Osteoblast (primary cell): ENCODE measurements at regions not wholly inside any gene's neighbourhood (a gene's known extent, or its start where the extent isn't known, plus 50 kb on each side); places are given as distances from the start of the nearest gene placed in this dataset.

Experiments used
- DNase-seq: peaks from one replicate; pipeline ENCODE4 v3.0.0; 2011; ENCODE audit warnings: low spot score, mixed read lengths; ENCODE audit not compliant: insufficient read length; ENCODE audit errors: missing footprints
- H2AFZ ChIP-seq: 2 replicates; pipeline ENCODE4 v1.6.0; 2011; ENCODE audit warnings: mild to moderate bottlenecking, low read length
- H3K27ac ChIP-seq: 2 replicates; pipeline ENCODE4 v1.5.1; 2011; ENCODE audit warnings: mild to moderate bottlenecking, low read depth, low read length, moderate library complexity
- H3K27me3 ChIP-seq: 2 replicates; pipeline ENCODE4 v1.6.0; 2012; ENCODE audit warnings: mild to moderate bottlenecking, control low read depth, inconsistent platforms, low read length, moderate library complexity; ENCODE audit not compliant: insufficient read depth
- H3K36me3 ChIP-seq: 2 replicates; pipeline ENCODE4 v1.5.1; 2011; ENCODE audit warnings: mild to moderate bottlenecking, low read length, control low read depth, moderate library complexity; ENCODE audit not compliant: insufficient read depth
- H3K4me1 ChIP-seq: 2 replicates; pipeline ENCODE4 v1.5.1; 2011; ENCODE audit warnings: mild to moderate bottlenecking, low read length, control low read depth, moderate library complexity; ENCODE audit not compliant: insufficient read depth
- H3K4me2 ChIP-seq: 2 replicates; pipeline ENCODE4 v1.6.0; 2011; ENCODE audit warnings: mild to moderate bottlenecking, low read length; ENCODE audit not compliant: insufficient read depth
- H3K4me3 ChIP-seq: fragments of 200-600 bp; sonication (generic); 3 replicates; pipeline ENCODE4 v1.5.1; 2012; ENCODE audit warnings: mild to moderate bottlenecking, low read length, inconsistent platforms; ENCODE audit not compliant: insufficient read depth
- H3K79me2 ChIP-seq: 2 replicates; pipeline ENCODE4 v1.6.0; 2012; ENCODE audit warnings: mild to moderate bottlenecking, low read length, control low read depth, inconsistent platforms; ENCODE audit not compliant: insufficient read depth
- H3K9me3 ChIP-seq: 2 replicates; pipeline ENCODE4 v1.5.1; 2011; ENCODE audit warnings: low read depth, low read length, control low read depth
- H4K20me1 ChIP-seq: 2 replicates; pipeline ENCODE4 v1.6.0; 2012; ENCODE audit warnings: mild to moderate bottlenecking, low read length, control low read depth; ENCODE audit not compliant: insufficient read depth
- CTCF ChIP-seq: IDR thresholded peaks from 2 replicates; pipeline ENCODE4 v1.5.1; 2011; ENCODE audit warnings: mild to moderate bottlenecking, low read depth, low read length, moderate library complexity; ENCODE audit errors: extremely low read depth

DNA sequence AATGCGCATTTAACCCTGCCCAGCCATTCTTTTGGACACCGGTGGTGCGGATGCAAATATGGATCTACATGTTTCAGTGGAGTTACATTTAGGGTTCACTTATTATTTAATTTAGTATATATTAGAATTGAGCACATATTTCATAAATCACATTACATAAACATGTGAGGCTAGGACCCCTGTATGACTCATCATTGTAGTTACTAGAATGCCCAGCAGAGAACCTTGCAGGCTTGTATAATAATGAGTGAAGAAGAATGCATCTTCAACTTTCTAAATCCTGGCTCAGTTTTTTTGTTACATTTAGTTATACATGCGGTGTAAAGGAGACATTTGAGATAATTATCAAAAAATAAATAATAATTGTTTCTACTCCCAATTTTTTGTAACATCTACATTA lies 369.0 kb downstream of the ATP23 start:
- no peaks in the 10 kb centered on the region for H3K27me3 ChIP-seq
- peak; percentile 5 for TF ChIP-seq CTCF
- H3K79me2 ChIP-seq = no peaks in the 10 kb centered on the region
- DNase-seq = no peak
- no peak overlapping the region for H2AFZ ChIP-seq
- peaks cover 2% of the 10 kb centered on the region for H3K9me3 ChIP-seq
- H3K27ac ChIP-seq = peak overlapping the region; percentile 75
- H3K4me2 ChIP-seq = peak overlapping the region; percentile 6
- no peaks in the 10 kb centered on the region for H3K36me3 ChIP-seq
- no peak overlapping the region for H3K4me3 ChIP-seq
- H3K4me1 ChIP-seq = peaks cover 43% of the 10 kb centered on the region
- H4K20me1 ChIP-seq = no peaks in the 10 kb centered on the region

DNA sequence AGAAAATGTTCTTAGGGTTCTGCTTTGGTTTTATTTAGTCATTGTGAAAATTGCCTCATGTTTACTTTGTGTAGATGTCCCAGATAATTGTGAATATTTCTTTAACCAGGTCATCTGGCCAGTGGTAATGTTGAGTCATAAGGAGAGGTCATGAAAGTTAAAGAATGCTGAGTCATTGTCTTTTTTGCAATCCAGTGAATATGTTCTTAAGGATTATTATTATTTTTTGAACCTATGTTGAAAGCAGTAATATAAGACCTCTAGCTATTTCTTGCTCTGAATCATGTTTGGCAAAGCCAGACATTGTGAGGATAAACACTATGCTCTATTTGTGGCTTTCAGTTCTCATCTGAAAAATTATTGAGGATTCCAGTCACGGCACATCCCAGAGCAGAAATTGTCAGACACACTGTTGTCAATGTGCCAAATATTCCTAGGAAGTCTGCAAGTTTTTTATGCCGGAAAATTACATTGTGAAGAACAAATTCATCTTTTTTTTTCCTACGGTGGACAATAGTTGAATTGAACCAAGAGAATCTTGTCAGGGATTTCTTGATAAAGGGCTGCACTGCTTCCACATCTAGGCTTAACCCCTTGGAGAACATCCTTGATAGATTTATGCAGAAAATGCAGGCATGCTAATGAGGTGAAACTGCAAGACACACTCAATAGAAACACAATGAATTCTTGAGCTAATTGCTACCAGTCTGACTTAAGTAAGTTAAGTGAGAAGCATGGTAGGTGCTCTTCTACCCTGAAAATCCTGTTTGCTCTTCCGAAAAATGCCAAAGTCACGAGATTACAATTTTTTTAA lies 369.6 kb downstream of the ATP23 start:
- peak overlapping the region; percentile 11 for H3K4me2 ChIP-seq
- H3K79me2 ChIP-seq = no peaks in the 10 kb centered on the region
- no peaks in the 10 kb centered on the region for H3K27me3 ChIP-seq
- H3K27ac ChIP-seq = peak overlapping the region; percentile 82
- TF ChIP-seq CTCF = no peak
- H3K9me3 ChIP-seq = peaks cover 2% of the 10 kb centered on the region
- no peak overlapping the region for H2AFZ ChIP-seq
- peaks cover 43% of the 10 kb centered on the region for H3K4me1 ChIP-seq
- no peak overlapping the region for H3K4me3 ChIP-seq
- no peaks in the 10 kb centered on the region for H4K20me1 ChIP-seq
- H3K36me3 ChIP-seq = no peaks in the 10 kb centered on the region
- peak; percentile 90 for DNase-seq

DNA sequence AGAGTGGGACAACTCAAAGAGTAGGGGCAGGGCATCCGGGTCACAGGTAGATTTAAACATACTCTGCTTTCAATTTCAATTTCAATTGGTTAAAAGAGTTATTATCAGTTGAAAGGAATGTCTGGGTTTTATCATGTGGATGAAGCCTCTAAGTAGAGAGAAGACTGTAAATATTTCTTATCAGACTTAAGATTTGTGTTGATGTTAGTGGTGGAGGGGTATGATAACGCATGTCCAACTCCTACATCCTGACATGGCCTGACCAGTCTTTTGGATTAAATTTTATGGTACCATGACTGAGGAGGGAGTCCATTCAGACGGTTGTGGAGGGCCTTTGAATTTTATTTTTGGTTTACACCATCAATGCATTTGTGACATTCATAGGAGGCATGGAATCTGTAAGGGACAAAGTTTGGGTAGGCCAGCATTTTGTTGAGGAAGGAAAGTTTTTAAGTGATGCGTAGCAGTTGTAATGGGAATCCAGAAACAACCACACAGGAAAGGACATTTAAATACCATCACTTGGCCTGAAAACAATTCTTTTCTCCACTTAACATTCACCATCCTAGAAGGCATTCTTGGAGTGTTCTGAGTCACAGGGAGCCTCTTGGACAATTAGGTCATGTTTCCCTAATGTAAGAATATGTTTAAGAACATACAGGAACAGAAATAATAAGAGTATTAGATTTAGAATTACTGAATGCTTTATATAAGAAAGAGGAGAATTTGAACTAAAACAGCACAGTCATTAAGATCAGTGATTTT lies 371.9 kb downstream of the ATP23 start:
- H3K27me3 ChIP-seq = no peaks in the 10 kb centered on the region
- H3K27ac ChIP-seq = peak overlapping the region; percentile 49
- no peak overlapping the region for H3K4me2 ChIP-seq
- no peak overlapping the region for H3K4me3 ChIP-seq
- H4K20me1 ChIP-seq = no peaks in the 10 kb centered on the region
- peak; percentile 85 for DNase-seq
- no peaks in the 10 kb centered on the region for H3K9me3 ChIP-seq
- no peaks in the 10 kb centered on the region for H3K36me3 ChIP-seq
- no peak for TF ChIP-seq CTCF
- no peak overlapping the region for H2AFZ ChIP-seq
- H3K79me2 ChIP-seq = no peaks in the 10 kb centered on the region
- peaks cover 43% of the 10 kb centered on the region for H3K4me1 ChIP-seq

GRCh38 chr12:58314610-58315009 lies 373.2 kb downstream of the ATP23 start:
- no peak for TF ChIP-seq CTCF
- peaks cover 43% of the 10 kb centered on the region for H3K4me1 ChIP-seq
- peak overlapping the region; percentile 49 for H3K27ac ChIP-seq
- no peaks in the 10 kb centered on the region for H3K36me3 ChIP-seq
- peak; percentile 37 for DNase-seq
- no peak overlapping the region for H2AFZ ChIP-seq
- H3K4me2 ChIP-seq = no peak overlapping the region
- no peaks in the 10 kb centered on the region for H3K9me3 ChIP-seq
- no peaks in the 10 kb centered on the region for H4K20me1 ChIP-seq
- H3K27me3 ChIP-seq = no peaks in the 10 kb centered on the region
- no peak overlapping the region for H3K4me3 ChIP-seq
- H3K79me2 ChIP-seq = no peaks in the 10 kb centered on the region
